Tibial nerve (tissue), 4 donors: ENCODE measurements at regions not wholly inside any gene's neighbourhood (a gene's known extent, or its start where the extent isn't known, plus 50 kb on each side); places are given as distances from the start of the nearest gene placed in this dataset.

ENCODE experiments used
- CTCF ChIP-seq, 5 experiments: fragments of 200-600 bp in 3 of 5; fragments of 450-650 bp in 2 of 5; sonication (generic) in 3 of 5; IDR thresholded peaks; one replicate each; pipeline ENCODE4 v1.5.1; 2016 to 2019; ENCODE audit warnings: antibody characterized with exemption in 5 of 5, mild to moderate bottlenecking in 3 of 5, moderate library complexity in 2 of 5
- EP300 ChIP-seq, 2 donors: sonication (generic); formaldehyde crosslinking; IDR thresholded peaks; one replicate each; pipeline ENCODE4 v1.6.1; 2017; ENCODE audit warnings: antibody characterized with exemption in 2 of 2, mild to moderate bottlenecking in 1 of 2
- POLR2A ChIP-seq, 2 donors: fragments of 450-650 bp; IDR thresholded peaks; one replicate each; pipeline ENCODE4 v1.6.1; 2017; ENCODE audit warnings: antibody characterized with exemption in 2 of 2, mild to moderate bottlenecking in 2 of 2, moderate library complexity in 2 of 2

- TF ChIP-seq CTCF (IDR thresholded peaks at IDR 0.05) = no peak
- TF ChIP-seq POLR2A (IDR thresholded peaks at IDR 0.05) = no peak
- no peak for TF ChIP-seq EP300 (IDR thresholded peaks at IDR 0.05)
Measured at GRCh38 chr9:87073692-87074091, 126.4 kb upstream of the GAS1 start.
